K562 (cell line): ENCODE measurements at regions not wholly inside any gene's neighbourhood (a gene's known extent, or its start where the extent isn't known, plus 50 kb on each side); places are given as distances from the start of the nearest gene placed in this dataset.
A peak's percentile ranks its signal among the peaks of the same experiment; 100 is the strongest.

Source experiments
- CTCFL ChIP-seq: IDR thresholded peaks from 2 replicates; pipeline ENCODE4 v1.6.1; 2011; ENCODE audit warnings: borderline replicate concordance, low read depth, mild to moderate bottlenecking, moderate library complexity, low read length; ENCODE audit not compliant: insufficient read depth, poor library complexity, severe bottlenecking
- EHMT2 ChIP-seq: fragments of 450-650 bp; IDR thresholded peaks from 2 replicates; pipeline ENCODE4 v1.6.1; 2018; ENCODE audit warnings: antibody characterized with exemption
- GTF2F1 ChIP-seq: IDR thresholded peaks from 2 replicates; pipeline ENCODE4 v1.6.1; 2011; ENCODE audit warnings: low read depth, low read length, improper control_type of control experiment
- MIER1 ChIP-seq: fragments of 450-650 bp; IDR thresholded peaks from 2 replicates; pipeline ENCODE4 v1.6.1; 2016; ENCODE audit warnings: antibody characterized with exemption, mild to moderate bottlenecking, low read depth
- NCOA6 ChIP-seq: fragments of 450-650 bp; IDR thresholded peaks from 2 replicates; pipeline ENCODE4 v1.6.1; 2017; ENCODE audit warnings: mild to moderate bottlenecking
- SNRNP70 ChIP-seq: fragments of 200-400 bp; formaldehyde crosslinking; optimal IDR thresholded peaks from 2 replicates; pipeline ENCODE3; 2017; ENCODE audit warnings: low read depth, low read length
- THRAP3 ChIP-seq: fragments of 450-650 bp; IDR thresholded peaks from 2 replicates; pipeline ENCODE4 v1.6.1; 2016; ENCODE audit warnings: mild to moderate bottlenecking, inconsistent platforms, borderline replicate concordance
- U2AF1 ChIP-seq: fragments of 200-400 bp; formaldehyde crosslinking; optimal IDR thresholded peaks from 2 replicates; pipeline ENCODE3; 2017; ENCODE audit warnings: mild to moderate bottlenecking, low read depth, low read length, moderate library complexity
- ZNF121 ChIP-seq: sonication (generic); formaldehyde crosslinking; conservative IDR thresholded peaks from 2 replicates; pipeline ENCODE4 v1.8.0; 2022; ENCODE audit warnings: missing genetic modification reagents
- ZNF318 ChIP-seq, 2 experiments: fragments of 450-650 bp; IDR thresholded peaks; 2 replicates each; pipeline ENCODE4 v1.6.1; 2016; ENCODE audit warnings: mild to moderate bottlenecking in 2 of 2, borderline replicate concordance in 1 of 2, low read depth in 1 of 2, moderate library complexity in 1 of 2
- TF ChIP-seq, protein P1 (sequence below): fragments of 450-650 bp; IDR thresholded peaks from 2 replicates; pipeline ENCODE4 v1.7.1; 2018; ENCODE audit warnings: mild to moderate bottlenecking, low read depth; ENCODE audit not compliant: partially characterized antibody

DNA sequence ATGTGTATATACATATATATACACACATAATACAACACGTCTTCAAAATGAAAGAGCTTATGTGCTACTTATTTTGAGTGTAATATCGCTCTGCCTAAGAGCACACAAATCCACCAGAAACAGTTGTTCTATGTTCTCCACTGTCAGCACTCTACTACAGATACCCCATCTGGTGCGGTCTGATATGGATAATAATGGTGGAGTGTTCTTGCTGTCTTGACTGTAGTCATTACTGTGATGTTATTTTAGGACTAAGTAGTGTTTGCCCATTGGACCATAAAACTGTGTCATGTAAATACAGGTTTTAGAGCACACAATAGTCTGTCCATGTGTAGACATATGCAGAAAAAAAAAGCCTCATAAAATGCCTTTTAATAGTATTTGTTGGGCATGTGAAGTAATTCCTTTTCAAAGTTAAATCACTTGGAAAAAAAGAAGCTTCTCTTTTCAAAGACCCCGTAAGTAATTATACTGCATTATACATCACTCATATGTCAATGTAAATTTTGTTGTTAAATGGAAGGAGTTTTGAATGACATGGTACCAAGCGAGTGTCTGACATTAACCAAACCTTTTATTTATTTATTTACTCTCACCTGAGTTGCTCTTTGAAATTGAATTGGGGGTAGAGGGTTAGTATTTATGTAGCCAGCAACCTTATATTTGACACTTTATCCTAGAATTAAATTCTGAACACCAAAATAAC lies 1249.2 kb upstream of the ZEB2 start (continued):
- TF ChIP-seq ZNF318 (IDR thresholded peaks at IDR 0.05; ENCODE audit: borderline replicate concordance in 1 of 2, low read depth in 1 of 2) (no peak), U2AF1 (no peak), CTCFL (no peak), SNRNP70 (no peak), MIER1 (no peak), NCOA6 (no peak), EHMT2 (peak; percentile 89), GTF2F1 (no peak), THRAP3 (no peak), ZNF121 (no peak)
- TF ChIP-seq, protein P1, sequence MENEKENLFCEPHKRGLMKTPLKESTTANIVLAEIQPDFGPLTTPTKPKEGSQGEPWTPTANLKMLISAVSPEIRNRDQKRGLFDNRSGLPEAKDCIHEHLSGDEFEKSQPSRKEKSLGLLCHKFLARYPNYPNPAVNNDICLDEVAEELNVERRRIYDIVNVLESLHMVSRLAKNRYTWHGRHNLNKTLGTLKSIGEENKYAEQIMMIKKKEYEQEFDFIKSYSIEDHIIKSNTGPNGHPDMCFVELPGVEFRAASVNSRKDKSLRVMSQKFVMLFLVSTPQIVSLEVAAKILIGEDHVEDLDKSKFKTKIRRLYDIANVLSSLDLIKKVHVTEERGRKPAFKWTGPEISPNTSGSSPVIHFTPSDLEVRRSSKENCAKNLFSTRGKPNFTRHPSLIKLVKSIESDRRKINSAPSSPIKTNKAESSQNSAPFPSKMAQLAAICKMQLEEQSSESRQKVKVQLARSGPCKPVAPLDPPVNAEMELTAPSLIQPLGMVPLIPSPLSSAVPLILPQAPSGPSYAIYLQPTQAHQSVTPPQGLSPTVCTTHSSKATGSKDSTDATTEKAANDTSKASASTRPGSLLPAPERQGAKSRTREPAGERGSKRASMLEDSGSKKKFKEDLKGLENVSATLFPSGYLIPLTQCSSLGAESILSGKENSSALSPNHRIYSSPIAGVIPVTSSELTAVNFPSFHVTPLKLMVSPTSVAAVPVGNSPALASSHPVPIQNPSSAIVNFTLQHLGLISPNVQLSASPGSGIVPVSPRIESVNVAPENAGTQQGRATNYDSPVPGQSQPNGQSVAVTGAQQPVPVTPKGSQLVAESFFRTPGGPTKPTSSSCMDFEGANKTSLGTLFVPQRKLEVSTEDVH, result no peak
